Hepatocyte (in vitro differentiated cells): ENCODE measurements at regions not wholly inside any gene's neighbourhood (a gene's known extent, or its start where the extent isn't known, plus 50 kb on each side); places are given as distances from the start of the nearest gene placed in this dataset.

Source experiments
- CTCF ChIP-seq: fragments of 200-600 bp; sonication (generic); IDR thresholded peaks from 2 replicates; pipeline ENCODE4 v1.5.1; 2016; ENCODE audit warnings: antibody characterized with exemption, mild to moderate bottlenecking; ENCODE audit not compliant: poor library complexity
- EZH2 ChIP-seq: fragments of 200-600 bp; sonication (generic); IDR thresholded peaks from 2 replicates; pipeline ENCODE4 v1.6.1; 2016; ENCODE audit warnings: antibody characterized with exemption, mild to moderate bottlenecking, borderline replicate concordance
- EZH2phosphoT487 ChIP-seq: fragments of 200-600 bp; sonication (generic); IDR thresholded peaks from one replicate; pipeline ENCODE4 v1.6.1; 2018; ENCODE audit warnings: antibody characterized with exemption, mild to moderate bottlenecking, low read depth, moderate library complexity; ENCODE audit not compliant: unreplicated experiment, severe bottlenecking

- TF ChIP-seq CTCF: no peak
- no peak for TF ChIP-seq EZH2phosphoT487
- no peak for TF ChIP-seq EZH2
Observed at GRCh38 chr4:29058531-29058930, 1661.6 kb upstream of the PCDH7 start.
